ENCODE measurements at regions not wholly inside any gene's neighbourhood (a gene's known extent, or its start where the extent isn't known, plus 50 kb on each side); places are given as distances from the start of the nearest gene placed in this dataset.
A peak's percentile ranks its signal among the peaks of the same experiment; 100 is the strongest.

GRCh38 chr5:54707841-54708240, 190.3 kb downstream of the SNX18 start:
- no peak for DNase-seq

GRCh38 chr5:54705994-54706653, 188.6 kb downstream of the SNX18 start:
- DNase-seq: no peak

- no peak for DNase-seq
Observed at GRCh38 chr5:54704825-54705224, 187.3 kb downstream of the SNX18 start.

GRCh38 chr5:54704333-54704732, 186.8 kb downstream of the SNX18 start:
- no peak for DNase-seq

- peak; percentile 42 for DNase-seq
Observed at GRCh38 chr5:54703565-54704255, 186.2 kb downstream of the SNX18 start.

GRCh38 chr5:54703133-54703532, 185.6 kb downstream of the SNX18 start:
- DNase-seq: no peak

- DNase-seq: no peak
Observed at GRCh38 chr5:54702470-54702869, 184.9 kb downstream of the SNX18 start.

GRCh38 chr5:54700986-54701578, 183.5 kb downstream of the SNX18 start:
- DNase-seq: peak; percentile 41

GRCh38 chr5:54696931-54697330, 179.4 kb downstream of the SNX18 start:
- DNase-seq: no peak

- DNase-seq: no peak
Observed at GRCh38 chr5:54696346-54696745, 178.8 kb downstream of the SNX18 start.

- no peak for DNase-seq
Observed at GRCh38 chr5:54695198-54695966, 177.8 kb downstream of the SNX18 start.

GRCh38 chr5:54693936-54694657, 176.5 kb downstream of the SNX18 start:
- DNase-seq: peak; percentile 51

GRCh38 chr5:54692631-54693030, 175.1 kb downstream of the SNX18 start:
- no peak for DNase-seq

- no peak for DNase-seq
Observed at GRCh38 chr5:54691656-54692055, 174.1 kb downstream of the SNX18 start.

GRCh38 chr5:54689411-54690251, 172.1 kb downstream of the SNX18 start:
- no peak for DNase-seq

- DNase-seq: no peak
Observed at GRCh38 chr5:54680998-54681397, 163.4 kb downstream of the SNX18 start.

GRCh38 chr5:54679686-54680085, 162.1 kb downstream of the SNX18 start:
- no peak for DNase-seq

- no peak for DNase-seq
Observed at GRCh38 chr5:54678737-54679136, 161.2 kb downstream of the SNX18 start.

- no peak for DNase-seq
Observed at GRCh38 chr5:54676481-54677340, 159.2 kb downstream of the SNX18 start.

GRCh38 chr5:54673523-54674225, 156.1 kb downstream of the SNX18 start:
- no peak for DNase-seq
